ENCODE measurements at regions not wholly inside any gene's neighbourhood (a gene's known extent, or its start where the extent isn't known, plus 50 kb on each side); places are given as distances from the start of the nearest gene placed in this dataset.

DNA sequence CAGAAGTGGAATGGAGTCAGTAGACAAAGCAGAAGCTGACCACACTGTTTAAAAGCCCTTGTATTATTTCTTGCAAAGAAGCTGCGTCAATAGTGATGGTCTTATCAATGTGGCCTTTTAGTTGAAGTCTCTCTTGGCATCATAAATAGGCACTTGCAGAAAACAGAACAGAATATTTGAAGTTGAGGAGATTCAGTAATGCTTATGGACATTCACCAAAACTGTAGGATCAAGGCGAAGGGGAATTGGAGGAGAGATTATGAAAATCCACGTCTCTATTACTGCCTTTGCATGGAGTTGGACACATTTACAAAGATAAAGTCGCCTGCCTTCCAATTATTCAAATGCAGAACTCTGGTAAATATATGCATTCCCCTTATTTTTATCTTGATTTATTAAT, 1482.8 kb downstream of the EFNB2 start:
- no peak for TF ChIP-seq POLR2A (IDR thresholded peaks at IDR 0.05)
- TF ChIP-seq, protein P1, sequence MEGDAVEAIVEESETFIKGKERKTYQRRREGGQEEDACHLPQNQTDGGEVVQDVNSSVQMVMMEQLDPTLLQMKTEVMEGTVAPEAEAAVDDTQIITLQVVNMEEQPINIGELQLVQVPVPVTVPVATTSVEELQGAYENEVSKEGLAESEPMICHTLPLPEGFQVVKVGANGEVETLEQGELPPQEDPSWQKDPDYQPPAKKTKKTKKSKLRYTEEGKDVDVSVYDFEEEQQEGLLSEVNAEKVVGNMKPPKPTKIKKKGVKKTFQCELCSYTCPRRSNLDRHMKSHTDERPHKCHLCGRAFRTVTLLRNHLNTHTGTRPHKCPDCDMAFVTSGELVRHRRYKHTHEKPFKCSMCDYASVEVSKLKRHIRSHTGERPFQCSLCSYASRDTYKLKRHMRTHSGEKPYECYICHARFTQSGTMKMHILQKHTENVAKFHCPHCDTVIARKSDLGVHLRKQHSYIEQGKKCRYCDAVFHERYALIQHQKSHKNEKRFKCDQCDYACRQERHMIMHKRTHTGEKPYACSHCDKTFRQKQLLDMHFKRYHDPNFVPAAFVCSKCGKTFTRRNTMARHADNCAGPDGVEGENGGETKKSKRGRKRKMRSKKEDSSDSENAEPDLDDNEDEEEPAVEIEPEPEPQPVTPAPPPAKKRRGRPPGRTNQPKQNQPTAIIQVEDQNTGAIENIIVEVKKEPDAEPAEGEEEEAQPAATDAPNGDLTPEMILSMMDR (IDR thresholded peaks at IDR 0.05): no peak
